ENCODE measurements at regions not wholly inside any gene's neighbourhood (a gene's known extent, or its start where the extent isn't known, plus 50 kb on each side); places are given as distances from the start of the nearest gene placed in this dataset.
A peak's percentile ranks its signal among the peaks of the same experiment; 100 is the strongest.
"Not testable (repeated sequence)": the region's sequence is repeated elsewhere in the genome, so short reads cannot be mapped to it uniquely, and the experiment has no call there.

DNA sequence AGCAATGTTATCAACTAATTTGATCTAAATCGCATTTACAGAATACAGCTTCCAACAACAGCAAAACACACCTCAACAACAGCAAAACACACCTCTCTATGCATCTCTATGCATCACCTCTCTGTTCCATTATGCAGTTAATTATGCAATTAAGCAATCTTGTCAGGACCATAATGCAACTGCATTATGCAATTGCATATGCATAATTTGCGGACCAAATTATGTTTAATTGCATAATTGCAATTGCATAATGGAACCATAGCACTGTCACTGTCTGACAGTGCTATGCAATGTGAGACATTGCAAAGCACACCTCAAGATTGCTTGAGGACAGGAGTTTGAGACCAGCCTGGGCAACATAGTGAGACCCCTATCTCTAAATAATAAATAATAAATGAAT is 80.4 kb upstream of the PRSS3 start:
- Histone ChIP-seq H3K4me1 (ENCODE audit: control insufficient read depth, insufficient read depth, low read length, unreplicated experiment) (peaks cover 14% of the 10 kb centered on the region), H3K36me3 (ENCODE audit: insufficient read depth, low read length) (no peaks in the 10 kb centered on the region), H3K27ac (ENCODE audit: low read depth, low read length) (no peak overlapping the region), H3K4me3 (ENCODE audit: low read depth, low read length) (no peak overlapping the region), H3K27me3 (ENCODE audit: insufficient read depth, low read length) (peaks cover 12% of the 10 kb centered on the region), H2AFZ (ENCODE audit: low read length, unreplicated experiment) (no peak overlapping the region), H3K79me2 (ENCODE audit: control insufficient read depth, insufficient read depth, low read length, unreplicated experiment) (no peaks in the 10 kb centered on the region)

DNA sequence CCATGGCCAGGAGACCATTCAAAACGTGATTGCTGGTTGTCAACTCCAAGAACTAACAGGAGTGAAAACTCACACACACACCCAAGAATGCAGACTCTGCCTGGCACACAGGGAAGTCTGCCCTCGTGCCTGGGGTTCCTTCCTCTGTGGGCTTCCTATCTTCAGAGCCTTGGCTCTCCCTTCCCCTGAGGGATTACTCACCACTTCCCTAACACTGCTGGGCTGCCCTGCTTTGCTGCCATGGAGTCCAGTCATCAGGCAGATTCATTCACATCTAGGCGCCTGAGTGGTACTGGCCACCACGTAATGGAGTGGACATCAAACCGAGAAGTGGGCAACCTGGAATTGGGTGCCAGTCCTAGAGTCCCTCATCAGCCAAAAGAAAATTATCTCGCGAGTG is 76.4 kb upstream of the PRSS3 start:
- Histone ChIP-seq H3K27me3 (ENCODE audit: insufficient read depth, low read length) (peaks cover 4% of the 10 kb centered on the region; the same call in 1 of the 2 replicates), H3K27ac (ENCODE audit: low read depth, low read length) (no peak overlapping the region), H3K4me3 (ENCODE audit: low read depth, low read length) (no peak overlapping the region), H3K79me2 (ENCODE audit: control insufficient read depth, insufficient read depth, low read length, unreplicated experiment) (no peaks in the 10 kb centered on the region), H3K36me3 (ENCODE audit: insufficient read depth, low read length) (no peaks in the 10 kb centered on the region), H2AFZ (ENCODE audit: low read length, unreplicated experiment) (no peak overlapping the region), H3K4me1 (ENCODE audit: control insufficient read depth, insufficient read depth, low read length, unreplicated experiment) (peaks cover 14% of the 10 kb centered on the region)

GRCh38 chr9:33719581-33720374 is 75.6 kb upstream of the PRSS3 start:
- Histone ChIP-seq H3K27ac (ENCODE audit: low read depth, low read length) (no peak overlapping the region), H3K4me3 (ENCODE audit: low read depth, low read length) (no peak overlapping the region), H3K27me3 (ENCODE audit: insufficient read depth, low read length) (peaks cover 9% of the 10 kb centered on the region; the same call in 1 of the 2 replicates), H3K4me1 (ENCODE audit: control insufficient read depth, insufficient read depth, low read length, unreplicated experiment) (peaks cover 14% of the 10 kb centered on the region), H2AFZ (ENCODE audit: low read length, unreplicated experiment) (no peak overlapping the region), H3K36me3 (ENCODE audit: insufficient read depth, low read length) (no peaks in the 10 kb centered on the region), H3K79me2 (ENCODE audit: control insufficient read depth, insufficient read depth, low read length, unreplicated experiment) (no peaks in the 10 kb centered on the region)

GRCh38 chr9:33721674-33722358 is 73.5 kb upstream of the PRSS3 start:
- Histone ChIP-seq H3K79me2 (ENCODE audit: control insufficient read depth, insufficient read depth, low read length, unreplicated experiment) (no peaks in the 10 kb centered on the region), H3K36me3 (ENCODE audit: insufficient read depth, low read length) (no peaks in the 10 kb centered on the region), H3K4me3 (ENCODE audit: low read depth, low read length) (no peak overlapping the region), H3K27ac (ENCODE audit: low read depth, low read length) (no peak overlapping the region), H2AFZ (ENCODE audit: low read length, unreplicated experiment) (peak overlapping the region; percentile 46), H3K27me3 (ENCODE audit: insufficient read depth, low read length) (peaks cover 6% of the 10 kb centered on the region; the same call in 1 of the 2 replicates), H3K4me1 (ENCODE audit: control insufficient read depth, insufficient read depth, low read length, unreplicated experiment) (peaks cover 14% of the 10 kb centered on the region)

DNA sequence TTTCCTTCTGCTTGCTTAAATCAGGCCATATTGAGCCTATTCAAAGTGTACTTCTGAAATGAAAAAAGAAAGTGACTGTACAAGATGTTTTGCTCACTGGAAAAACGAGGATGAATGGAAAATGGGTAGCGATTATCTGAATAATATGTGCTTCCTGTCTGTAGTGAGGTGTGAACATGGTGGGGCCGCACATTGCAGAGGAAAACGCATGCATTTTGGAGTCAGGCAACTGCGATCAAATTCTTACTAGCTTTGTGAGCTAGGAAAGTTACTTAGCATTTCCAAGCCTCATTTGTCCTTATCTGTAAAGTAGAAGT is 73.0 kb upstream of the PRSS3 start:
- H2AFZ ChIP-seq (ENCODE audit: low read length, unreplicated experiment): no peak overlapping the region
- H3K4me1 ChIP-seq (ENCODE audit: control insufficient read depth, insufficient read depth, low read length, unreplicated experiment): peaks cover 14% of the 10 kb centered on the region
- H3K27ac ChIP-seq (ENCODE audit: low read depth, low read length): no peak overlapping the region
- no peaks in the 10 kb centered on the region for H3K36me3 ChIP-seq (ENCODE audit: insufficient read depth, low read length)
- peaks cover 6% of the 10 kb centered on the region; the same call in 1 of the 2 replicates for H3K27me3 ChIP-seq (ENCODE audit: insufficient read depth, low read length)
- H3K79me2 ChIP-seq (ENCODE audit: control insufficient read depth, insufficient read depth, low read length, unreplicated experiment): no peaks in the 10 kb centered on the region
- H3K4me3 ChIP-seq (ENCODE audit: low read depth, low read length): no peak overlapping the region

DNA sequence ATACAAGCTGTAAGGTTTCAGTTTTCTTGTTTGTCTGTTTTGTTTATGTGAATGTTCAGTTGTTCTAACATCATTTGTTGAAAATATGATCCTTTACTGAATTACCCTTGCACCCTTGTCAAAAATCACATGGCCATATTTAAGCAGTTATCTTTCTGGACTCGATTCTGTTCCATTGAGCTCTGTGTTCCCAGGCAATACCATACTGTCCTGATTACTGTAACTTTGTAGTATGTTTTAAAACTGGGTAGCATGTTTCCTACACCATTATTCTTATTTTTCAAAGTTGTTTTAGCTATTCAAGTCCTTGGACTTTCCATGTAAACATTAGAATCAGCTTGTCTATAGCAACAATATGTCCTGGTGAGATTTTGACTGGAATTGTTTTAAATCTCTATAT is 66.7 kb upstream of the PRSS3 start:
- H3K36me3 ChIP-seq (ENCODE audit: insufficient read depth, low read length): no peaks in the 10 kb centered on the region
- no peaks in the 10 kb centered on the region for H3K4me1 ChIP-seq (ENCODE audit: control insufficient read depth, insufficient read depth, low read length, unreplicated experiment)
- H3K27me3 ChIP-seq (ENCODE audit: insufficient read depth, low read length): peaks cover 10% of the 10 kb centered on the region; the same call in 1 of the 2 replicates
- H3K27ac ChIP-seq (ENCODE audit: low read depth, low read length): no peak overlapping the region
- no peak overlapping the region for H3K4me3 ChIP-seq (ENCODE audit: low read depth, low read length)
- no peaks in the 10 kb centered on the region for H3K79me2 ChIP-seq (ENCODE audit: control insufficient read depth, insufficient read depth, low read length, unreplicated experiment)
- no peak overlapping the region for H2AFZ ChIP-seq (ENCODE audit: low read length, unreplicated experiment)

DNA sequence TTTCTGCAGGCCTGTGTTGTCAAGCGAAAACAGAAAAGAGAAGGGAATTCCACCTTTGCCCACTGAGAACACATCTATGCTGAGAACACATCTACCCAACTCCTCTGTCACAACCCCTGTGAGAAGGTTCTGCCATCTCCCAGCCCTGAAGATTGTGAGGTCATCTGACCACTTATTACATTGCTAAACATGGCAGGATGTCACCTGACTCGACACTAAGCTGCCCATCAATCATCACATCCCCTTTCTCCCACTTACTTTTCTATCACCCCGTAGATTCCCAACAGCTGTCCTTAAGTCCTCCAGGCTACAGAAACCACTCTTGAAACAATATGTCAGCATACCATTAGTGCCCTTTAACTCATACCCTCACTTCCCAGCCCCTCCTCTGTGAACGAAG is 64.2 kb upstream of the PRSS3 start:
- Histone ChIP-seq H3K4me3 (ENCODE audit: low read depth, low read length) (no peak overlapping the region), H3K79me2 (ENCODE audit: control insufficient read depth, insufficient read depth, low read length, unreplicated experiment) (no peaks in the 10 kb centered on the region), H3K4me1 (ENCODE audit: control insufficient read depth, insufficient read depth, low read length, unreplicated experiment) (no peaks in the 10 kb centered on the region), H3K27ac (ENCODE audit: low read depth, low read length) (no peak overlapping the region), H3K36me3 (ENCODE audit: insufficient read depth, low read length) (no peaks in the 10 kb centered on the region), H3K27me3 (ENCODE audit: insufficient read depth, low read length) (0 out of 2 replicates have a peak, but pooled peaks cover 4% of the 10 kb centered on the region), H2AFZ (ENCODE audit: low read length, unreplicated experiment) (no peak overlapping the region)

DNA sequence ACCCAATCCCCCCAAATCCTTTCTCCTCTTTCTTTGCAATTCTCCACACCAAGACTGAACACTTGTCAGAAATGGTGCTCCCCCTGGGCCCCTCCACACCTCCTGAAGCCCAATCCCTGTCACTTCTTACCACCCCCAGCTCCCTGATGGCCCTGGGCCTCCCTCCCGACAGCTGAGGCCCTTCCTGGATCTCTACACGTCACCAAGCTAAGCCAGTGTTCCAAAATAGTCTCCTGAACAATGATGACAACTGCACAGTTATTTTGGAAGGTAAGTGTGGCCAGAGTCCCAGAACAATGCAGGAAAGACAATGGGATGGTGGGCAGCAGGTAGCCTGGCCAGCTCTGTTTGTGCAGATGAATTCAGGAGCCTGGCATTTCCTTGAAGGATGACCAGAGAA is 63.7 kb upstream of the PRSS3 start:
- no peaks in the 10 kb centered on the region for H3K4me1 ChIP-seq (ENCODE audit: control insufficient read depth, insufficient read depth, low read length, unreplicated experiment)
- no peak overlapping the region for H2AFZ ChIP-seq (ENCODE audit: low read length, unreplicated experiment)
- H3K79me2 ChIP-seq (ENCODE audit: control insufficient read depth, insufficient read depth, low read length, unreplicated experiment): no peaks in the 10 kb centered on the region
- H3K27me3 ChIP-seq (ENCODE audit: insufficient read depth, low read length): 0 out of 2 replicates have a peak, but pooled peaks cover 4% of the 10 kb centered on the region
- H3K27ac ChIP-seq (ENCODE audit: low read depth, low read length): no peak overlapping the region
- H3K4me3 ChIP-seq (ENCODE audit: low read depth, low read length): no peak overlapping the region
- no peaks in the 10 kb centered on the region for H3K36me3 ChIP-seq (ENCODE audit: insufficient read depth, low read length)

- not testable (repeated sequence) for H3K27ac ChIP-seq (ENCODE audit: low read depth, low read length); H3K36me3 ChIP-seq (ENCODE audit: insufficient read depth, low read length); H3K79me2 ChIP-seq (ENCODE audit: control insufficient read depth, insufficient read depth, low read length, unreplicated experiment); H3K27me3 ChIP-seq (ENCODE audit: insufficient read depth, low read length); H3K4me1 ChIP-seq (ENCODE audit: control insufficient read depth, insufficient read depth, low read length, unreplicated experiment); H3K4me3 ChIP-seq (ENCODE audit: low read depth, low read length); H2AFZ ChIP-seq (ENCODE audit: low read length, unreplicated experiment)
Observed at GRCh38 chr9:33734247-33734940, 61.0 kb upstream of the PRSS3 start.

DNA sequence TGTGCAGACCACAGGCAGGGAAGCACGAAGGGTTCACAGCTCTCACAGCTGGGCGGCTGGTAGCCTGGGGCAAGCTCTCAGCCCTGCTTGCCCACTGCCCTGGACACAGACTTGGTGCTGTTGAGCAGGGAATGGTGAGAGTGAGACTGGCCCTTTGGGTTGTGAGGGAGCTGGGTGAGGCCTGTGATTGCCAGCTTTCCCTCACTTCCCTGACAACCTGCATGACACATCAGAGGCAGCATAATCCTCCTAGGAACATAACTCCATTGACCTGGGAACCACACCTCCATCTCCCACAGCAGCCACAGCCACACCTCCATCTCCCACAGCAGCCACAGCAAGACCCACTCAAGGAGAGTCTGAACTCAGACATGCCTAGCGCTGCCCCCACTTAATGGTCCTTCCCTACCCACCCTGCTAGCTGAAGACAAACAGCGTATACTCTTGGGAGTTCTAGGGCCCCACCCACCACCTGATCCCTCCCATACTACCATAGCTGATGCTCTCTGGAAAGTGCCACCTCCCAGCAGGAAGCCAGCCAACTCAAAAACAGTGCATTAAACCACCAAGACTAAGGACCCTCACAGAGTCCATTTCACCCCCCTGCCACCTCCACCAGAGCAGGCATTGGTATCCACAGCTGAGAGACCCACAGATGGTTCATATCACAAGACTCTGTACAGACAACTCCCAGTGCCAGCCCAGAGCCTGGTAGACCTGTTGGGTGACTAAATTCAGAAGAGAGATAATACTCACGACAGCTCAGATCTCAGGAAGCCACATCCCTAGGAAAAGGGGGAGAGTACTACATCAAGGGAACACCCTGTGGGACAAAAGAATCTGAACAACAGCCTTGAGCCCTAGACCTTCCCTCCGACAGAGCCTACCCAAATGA is 60.2 kb upstream of the PRSS3 start:
- not testable (repeated sequence) for H2AFZ ChIP-seq (ENCODE audit: low read length, unreplicated experiment); H3K79me2 ChIP-seq (ENCODE audit: control insufficient read depth, insufficient read depth, low read length, unreplicated experiment); H3K27ac ChIP-seq (ENCODE audit: low read depth, low read length); H3K36me3 ChIP-seq (ENCODE audit: insufficient read depth, low read length); H3K4me3 ChIP-seq (ENCODE audit: low read depth, low read length); H3K27me3 ChIP-seq (ENCODE audit: insufficient read depth, low read length); H3K4me1 ChIP-seq (ENCODE audit: control insufficient read depth, insufficient read depth, low read length, unreplicated experiment)

All from ACC112 (cell line).